ENCODE measurements at regions not wholly inside any gene's neighbourhood (a gene's known extent, or its start where the extent isn't known, plus 50 kb on each side); places are given as distances from the start of the nearest gene placed in this dataset.
"Not testable (repeated sequence)": the region's sequence is repeated elsewhere in the genome, so short reads cannot be mapped to it uniquely, and the experiment has no call there.

- no peak for DNase-seq (ENCODE audit: low spot score)
These were observed 75.1 kb downstream of the HAUS1 start for GRCh38 chr18:46179306-46179705.

GRCh38 chr18:46182633-46183358 lies 78.6 kb downstream of the HAUS1 start:
- DNase-seq (ENCODE audit: low spot score): no peak

GRCh38 chr18:46184296-46184695 lies 80.1 kb downstream of the HAUS1 start:
- not testable (repeated sequence) for DNase-seq (ENCODE audit: low spot score)

GRCh38 chr18:46184727-46185126 lies 80.5 kb downstream of the HAUS1 start:
- no peak for DNase-seq (ENCODE audit: low spot score)

GRCh38 chr18:46190667-46191066 lies 86.5 kb downstream of the HAUS1 start:
- DNase-seq (ENCODE audit: low spot score): no peak

- DNase-seq (ENCODE audit: low spot score): no peak
These were observed 92.5 kb downstream of the HAUS1 start for GRCh38 chr18:46196627-46197243.

GRCh38 chr18:46199515-46200147 lies 95.4 kb downstream of the HAUS1 start:
- peak; percentile 14 for DNase-seq (ENCODE audit: low spot score)

- not testable (repeated sequence) for DNase-seq (ENCODE audit: low spot score)
These were observed 96.2 kb downstream of the HAUS1 start for GRCh38 chr18:46200178-46201055.

GRCh38 chr18:46204143-46204542 lies 100.0 kb downstream of the HAUS1 start:
- DNase-seq (ENCODE audit: low spot score): no peak

GRCh38 chr18:46207985-46208384 lies 103.8 kb downstream of the HAUS1 start:
- no peak for DNase-seq (ENCODE audit: low spot score)

- DNase-seq (ENCODE audit: low spot score): no peak
These were observed 105.0 kb downstream of the HAUS1 start for GRCh38 chr18:46209161-46209560.

- no peak for DNase-seq (ENCODE audit: low spot score)
These were observed 107.6 kb downstream of the HAUS1 start for GRCh38 chr18:46211816-46212215.

- no peak for DNase-seq (ENCODE audit: low spot score)
These were observed 108.2 kb downstream of the HAUS1 start for GRCh38 chr18:46212398-46212797.

- no peak for DNase-seq (ENCODE audit: low spot score)
These were observed 109.1 kb downstream of the HAUS1 start for GRCh38 chr18:46213295-46213694.

- no peak for DNase-seq (ENCODE audit: low spot score)
These were observed 110.2 kb downstream of the HAUS1 start for GRCh38 chr18:46214435-46214834.

GRCh38 chr18:46215902-46216723 lies 111.9 kb downstream of the HAUS1 start:
- no peak for DNase-seq (ENCODE audit: low spot score)

GRCh38 chr18:46220116-46220515 lies 115.9 kb downstream of the HAUS1 start:
- DNase-seq (ENCODE audit: low spot score): no peak

- no peak for DNase-seq (ENCODE audit: low spot score)
These were observed 117.9 kb downstream of the HAUS1 start for GRCh38 chr18:46222093-46222492.

- no peak for DNase-seq (ENCODE audit: low spot score)
These were observed 118.7 kb downstream of the HAUS1 start for GRCh38 chr18:46222710-46223360.

GRCh38 chr18:46224181-46224775 lies 120.1 kb downstream of the HAUS1 start:
- no peak for DNase-seq (ENCODE audit: low spot score)

- DNase-seq (ENCODE audit: low spot score): no peak
These were observed 122.3 kb downstream of the HAUS1 start for GRCh38 chr18:46226461-46226860.
